Keratinocyte (primary cell): ENCODE measurements at regions not wholly inside any gene's neighbourhood (a gene's known extent, or its start where the extent isn't known, plus 50 kb on each side); places are given as distances from the start of the nearest gene placed in this dataset.

ENCODE experiments used
- EZH2 ChIP-seq: IDR thresholded peaks from one replicate; pipeline ENCODE4 v1.6.1; 2012; ENCODE audit warnings: inconsistent platforms, mild to moderate bottlenecking, low read length, moderate library complexity
- TF ChIP-seq, protein P1 (sequence below), 3 experiments: IDR thresholded peaks in 1 of 3; conservative IDR thresholded peaks in 1 of 3; optimal IDR thresholded peaks in 1 of 3; 2 replicates in 2 of 3; 3 replicates in 1 of 3; pipeline versions ENCODE3 to v1.5.1; 2011; ENCODE audit warnings: low read length in 3 of 3, mild to moderate bottlenecking in 3 of 3, moderate library complexity in 2 of 3, control low read depth in 1 of 3, inconsistent platforms in 1 of 3; ENCODE audit not compliant: insufficient read depth in 2 of 3; ENCODE audit errors: extremely low read depth in 1 of 3

DNA sequence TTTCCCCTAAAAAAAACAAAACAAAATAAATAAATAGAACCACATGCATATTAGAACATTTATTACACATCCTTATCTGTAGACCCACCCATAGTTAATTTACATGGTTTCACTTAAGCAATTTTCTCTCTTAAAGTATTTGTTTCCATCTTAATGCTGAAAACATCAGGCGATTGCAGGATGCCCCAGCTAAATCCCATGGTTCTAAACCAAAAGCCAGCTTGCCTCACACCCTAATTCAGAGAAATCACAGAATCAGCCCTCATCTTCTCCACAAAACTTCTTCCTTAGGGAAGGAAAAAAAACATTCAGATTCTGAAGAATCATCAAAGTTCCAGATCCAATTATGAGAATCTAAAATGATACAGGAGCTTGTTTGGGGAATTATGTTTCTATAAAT is 67.6 kb upstream of the MTHFD1L start:
- TF ChIP-seq, protein P1, sequence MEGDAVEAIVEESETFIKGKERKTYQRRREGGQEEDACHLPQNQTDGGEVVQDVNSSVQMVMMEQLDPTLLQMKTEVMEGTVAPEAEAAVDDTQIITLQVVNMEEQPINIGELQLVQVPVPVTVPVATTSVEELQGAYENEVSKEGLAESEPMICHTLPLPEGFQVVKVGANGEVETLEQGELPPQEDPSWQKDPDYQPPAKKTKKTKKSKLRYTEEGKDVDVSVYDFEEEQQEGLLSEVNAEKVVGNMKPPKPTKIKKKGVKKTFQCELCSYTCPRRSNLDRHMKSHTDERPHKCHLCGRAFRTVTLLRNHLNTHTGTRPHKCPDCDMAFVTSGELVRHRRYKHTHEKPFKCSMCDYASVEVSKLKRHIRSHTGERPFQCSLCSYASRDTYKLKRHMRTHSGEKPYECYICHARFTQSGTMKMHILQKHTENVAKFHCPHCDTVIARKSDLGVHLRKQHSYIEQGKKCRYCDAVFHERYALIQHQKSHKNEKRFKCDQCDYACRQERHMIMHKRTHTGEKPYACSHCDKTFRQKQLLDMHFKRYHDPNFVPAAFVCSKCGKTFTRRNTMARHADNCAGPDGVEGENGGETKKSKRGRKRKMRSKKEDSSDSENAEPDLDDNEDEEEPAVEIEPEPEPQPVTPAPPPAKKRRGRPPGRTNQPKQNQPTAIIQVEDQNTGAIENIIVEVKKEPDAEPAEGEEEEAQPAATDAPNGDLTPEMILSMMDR (optimal IDR thresholded peaks at IDR 0.05 in 1 of 3, IDR thresholded peaks at IDR 0.05 in 1 of 3, conservative IDR thresholded peaks at IDR 0.05 in 1 of 3; ENCODE audit: extremely low read depth in 1 of 3, insufficient read depth in 2 of 3, low read length in 3 of 3) = no peak
- no peak for TF ChIP-seq EZH2
